ENCODE measurements at regions not wholly inside any gene's neighbourhood (a gene's known extent, or its start where the extent isn't known, plus 50 kb on each side); places are given as distances from the start of the nearest gene placed in this dataset.

DNA sequence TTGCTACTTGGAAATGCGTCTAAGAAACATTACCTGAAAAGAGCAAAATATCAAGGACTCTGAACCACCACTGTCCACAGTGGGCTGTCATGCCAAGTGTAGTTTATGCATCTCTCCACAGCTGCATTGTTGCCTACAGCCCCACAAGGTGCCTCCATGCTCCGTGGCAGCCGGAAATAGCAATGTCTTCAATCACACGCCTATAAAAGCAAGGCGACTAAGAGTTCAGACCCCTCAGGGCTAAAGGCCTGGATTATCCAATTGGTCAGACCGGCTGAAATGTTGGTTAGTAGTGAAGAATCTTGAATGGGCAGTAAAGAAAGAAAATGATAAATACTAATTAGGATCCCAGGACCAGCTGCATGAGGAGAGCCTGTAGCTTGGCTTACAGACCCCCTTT is 114.0 kb upstream of the SLC35G4 start:
- no peak for TF ChIP-seq EZH2 (IDR thresholded peaks at IDR 0.05; ENCODE audit: low read depth, unreplicated experiment)
- TF ChIP-seq ZNF114 (CRISPR knock-in tag; IDR thresholded peaks at IDR 0.05): no peak
- TF ChIP-seq, protein P1, sequence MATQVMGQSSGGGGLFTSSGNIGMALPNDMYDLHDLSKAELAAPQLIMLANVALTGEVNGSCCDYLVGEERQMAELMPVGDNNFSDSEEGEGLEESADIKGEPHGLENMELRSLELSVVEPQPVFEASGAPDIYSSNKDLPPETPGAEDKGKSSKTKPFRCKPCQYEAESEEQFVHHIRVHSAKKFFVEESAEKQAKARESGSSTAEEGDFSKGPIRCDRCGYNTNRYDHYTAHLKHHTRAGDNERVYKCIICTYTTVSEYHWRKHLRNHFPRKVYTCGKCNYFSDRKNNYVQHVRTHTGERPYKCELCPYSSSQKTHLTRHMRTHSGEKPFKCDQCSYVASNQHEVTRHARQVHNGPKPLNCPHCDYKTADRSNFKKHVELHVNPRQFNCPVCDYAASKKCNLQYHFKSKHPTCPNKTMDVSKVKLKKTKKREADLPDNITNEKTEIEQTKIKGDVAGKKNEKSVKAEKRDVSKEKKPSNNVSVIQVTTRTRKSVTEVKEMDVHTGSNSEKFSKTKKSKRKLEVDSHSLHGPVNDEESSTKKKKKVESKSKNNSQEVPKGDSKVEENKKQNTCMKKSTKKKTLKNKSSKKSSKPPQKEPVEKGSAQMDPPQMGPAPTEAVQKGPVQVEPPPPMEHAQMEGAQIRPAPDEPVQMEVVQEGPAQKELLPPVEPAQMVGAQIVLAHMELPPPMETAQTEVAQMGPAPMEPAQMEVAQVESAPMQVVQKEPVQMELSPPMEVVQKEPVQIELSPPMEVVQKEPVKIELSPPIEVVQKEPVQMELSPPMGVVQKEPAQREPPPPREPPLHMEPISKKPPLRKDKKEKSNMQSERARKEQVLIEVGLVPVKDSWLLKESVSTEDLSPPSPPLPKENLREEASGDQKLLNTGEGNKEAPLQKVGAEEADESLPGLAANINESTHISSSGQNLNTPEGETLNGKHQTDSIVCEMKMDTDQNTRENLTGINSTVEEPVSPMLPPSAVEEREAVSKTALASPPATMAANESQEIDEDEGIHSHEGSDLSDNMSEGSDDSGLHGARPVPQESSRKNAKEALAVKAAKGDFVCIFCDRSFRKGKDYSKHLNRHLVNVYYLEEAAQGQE (IDR thresholded peaks at IDR 0.05; ENCODE audit: unreplicated experiment): no peak
- TF ChIP-seq, protein P2, sequence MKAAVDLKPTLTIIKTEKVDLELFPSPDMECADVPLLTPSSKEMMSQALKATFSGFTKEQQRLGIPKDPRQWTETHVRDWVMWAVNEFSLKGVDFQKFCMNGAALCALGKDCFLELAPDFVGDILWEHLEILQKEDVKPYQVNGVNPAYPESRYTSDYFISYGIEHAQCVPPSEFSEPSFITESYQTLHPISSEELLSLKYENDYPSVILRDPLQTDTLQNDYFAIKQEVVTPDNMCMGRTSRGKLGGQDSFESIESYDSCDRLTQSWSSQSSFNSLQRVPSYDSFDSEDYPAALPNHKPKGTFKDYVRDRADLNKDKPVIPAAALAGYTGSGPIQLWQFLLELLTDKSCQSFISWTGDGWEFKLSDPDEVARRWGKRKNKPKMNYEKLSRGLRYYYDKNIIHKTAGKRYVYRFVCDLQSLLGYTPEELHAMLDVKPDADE (IDR thresholded peaks at IDR 0.05): no peak
- TF ChIP-seq JUNB (IDR thresholded peaks at IDR 0.05; ENCODE audit: unreplicated experiment): no peak
- no peak for TF ChIP-seq POLR2AphosphoS5 (IDR thresholded peaks at IDR 0.05; ENCODE audit: low read depth)
- no peak for TF ChIP-seq CREB1 (CRISPR knock-in tag; IDR thresholded peaks at IDR 0.05; ENCODE audit: low read depth)
- TF ChIP-seq, protein P3, sequence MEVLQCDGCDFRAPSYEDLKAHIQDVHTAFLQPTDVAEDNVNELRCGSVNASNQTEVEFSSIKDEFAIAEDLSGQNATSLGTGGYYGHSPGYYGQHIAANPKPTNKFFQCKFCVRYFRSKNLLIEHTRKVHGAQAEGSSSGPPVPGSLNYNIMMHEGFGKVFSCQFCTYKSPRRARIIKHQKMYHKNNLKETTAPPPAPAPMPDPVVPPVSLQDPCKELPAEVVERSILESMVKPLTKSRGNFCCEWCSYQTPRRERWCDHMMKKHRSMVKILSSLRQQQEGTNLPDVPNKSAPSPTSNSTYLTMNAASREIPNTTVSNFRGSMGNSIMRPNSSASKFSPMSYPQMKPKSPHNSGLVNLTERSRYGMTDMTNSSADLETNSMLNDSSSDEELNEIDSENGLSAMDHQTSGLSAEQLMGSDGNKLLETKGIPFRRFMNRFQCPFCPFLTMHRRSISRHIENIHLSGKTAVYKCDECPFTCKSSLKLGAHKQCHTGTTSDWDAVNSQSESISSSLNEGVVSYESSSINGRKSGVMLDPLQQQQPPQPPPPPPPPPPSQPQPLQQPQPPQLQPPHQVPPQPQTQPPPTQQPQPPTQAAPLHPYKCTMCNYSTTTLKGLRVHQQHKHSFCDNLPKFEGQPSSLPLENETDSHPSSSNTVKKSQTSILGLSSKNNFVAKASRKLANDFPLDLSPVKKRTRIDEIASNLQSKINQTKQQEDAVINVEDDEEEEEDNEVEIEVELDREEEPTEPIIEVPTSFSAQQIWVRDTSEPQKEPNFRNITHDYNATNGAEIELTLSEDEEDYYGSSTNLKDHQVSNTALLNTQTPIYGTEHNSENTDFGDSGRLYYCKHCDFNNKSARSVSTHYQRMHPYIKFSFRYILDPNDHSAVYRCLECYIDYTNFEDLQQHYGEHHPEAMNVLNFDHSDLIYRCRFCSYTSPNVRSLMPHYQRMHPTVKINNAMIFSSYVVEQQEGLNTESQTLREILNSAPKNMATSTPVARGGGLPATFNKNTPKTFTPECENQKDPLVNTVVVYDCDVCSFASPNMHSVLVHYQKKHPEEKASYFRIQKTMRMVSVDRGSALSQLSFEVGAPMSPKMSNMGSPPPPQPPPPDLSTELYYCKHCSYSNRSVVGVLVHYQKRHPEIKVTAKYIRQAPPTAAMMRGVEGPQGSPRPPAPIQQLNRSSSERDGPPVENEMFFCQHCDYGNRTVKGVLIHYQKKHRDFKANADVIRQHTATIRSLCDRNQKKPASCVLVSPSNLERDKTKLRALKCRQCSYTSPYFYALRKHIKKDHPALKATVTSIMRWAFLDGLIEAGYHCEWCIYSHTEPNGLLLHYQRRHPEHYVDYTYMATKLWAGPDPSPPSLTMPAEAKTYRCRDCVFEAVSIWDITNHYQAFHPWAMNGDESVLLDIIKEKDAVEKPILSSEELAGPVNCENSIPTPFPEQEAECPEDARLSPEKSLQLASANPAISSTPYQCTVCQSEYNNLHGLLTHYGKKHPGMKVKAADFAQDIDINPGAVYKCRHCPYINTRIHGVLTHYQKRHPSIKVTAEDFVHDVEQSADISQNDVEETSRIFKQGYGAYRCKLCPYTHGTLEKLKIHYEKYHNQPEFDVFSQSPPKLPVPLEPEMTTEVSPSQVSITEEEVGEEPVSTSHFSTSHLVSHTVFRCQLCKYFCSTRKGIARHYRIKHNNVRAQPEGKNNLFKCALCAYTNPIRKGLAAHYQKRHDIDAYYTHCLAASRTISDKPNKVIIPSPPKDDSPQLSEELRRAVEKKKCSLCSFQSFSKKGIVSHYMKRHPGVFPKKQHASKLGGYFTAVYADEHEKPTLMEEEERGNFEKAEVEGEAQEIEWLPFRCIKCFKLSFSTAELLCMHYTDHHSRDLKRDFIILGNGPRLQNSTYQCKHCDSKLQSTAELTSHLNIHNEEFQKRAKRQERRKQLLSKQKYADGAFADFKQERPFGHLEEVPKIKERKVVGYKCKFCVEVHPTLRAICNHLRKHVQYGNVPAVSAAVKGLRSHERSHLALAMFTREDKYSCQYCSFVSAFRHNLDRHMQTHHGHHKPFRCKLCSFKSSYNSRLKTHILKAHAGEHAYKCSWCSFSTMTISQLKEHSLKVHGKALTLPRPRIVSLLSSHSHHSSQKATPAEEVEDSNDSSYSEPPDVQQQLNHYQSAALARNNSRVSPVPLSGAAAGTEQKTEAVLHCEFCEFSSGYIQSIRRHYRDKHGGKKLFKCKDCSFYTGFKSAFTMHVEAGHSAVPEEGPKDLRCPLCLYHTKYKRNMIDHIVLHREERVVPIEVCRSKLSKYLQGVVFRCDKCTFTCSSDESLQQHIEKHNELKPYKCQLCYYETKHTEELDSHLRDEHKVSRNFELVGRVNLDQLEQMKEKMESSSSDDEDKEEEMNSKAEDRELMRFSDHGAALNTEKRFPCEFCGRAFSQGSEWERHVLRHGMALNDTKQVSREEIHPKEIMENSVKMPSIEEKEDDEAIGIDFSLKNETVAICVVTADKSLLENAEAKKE (CRISPR knock-in tag; IDR thresholded peaks at IDR 0.05): no peak
- TF ChIP-seq STAT1 (IDR thresholded peaks at IDR 0.05; ENCODE audit: unreplicated experiment): no peak
- no peak for TF ChIP-seq ZNF331 (CRISPR knock-in tag; IDR thresholded peaks at IDR 0.05; ENCODE audit: low read depth)
- TF ChIP-seq, protein P4, sequence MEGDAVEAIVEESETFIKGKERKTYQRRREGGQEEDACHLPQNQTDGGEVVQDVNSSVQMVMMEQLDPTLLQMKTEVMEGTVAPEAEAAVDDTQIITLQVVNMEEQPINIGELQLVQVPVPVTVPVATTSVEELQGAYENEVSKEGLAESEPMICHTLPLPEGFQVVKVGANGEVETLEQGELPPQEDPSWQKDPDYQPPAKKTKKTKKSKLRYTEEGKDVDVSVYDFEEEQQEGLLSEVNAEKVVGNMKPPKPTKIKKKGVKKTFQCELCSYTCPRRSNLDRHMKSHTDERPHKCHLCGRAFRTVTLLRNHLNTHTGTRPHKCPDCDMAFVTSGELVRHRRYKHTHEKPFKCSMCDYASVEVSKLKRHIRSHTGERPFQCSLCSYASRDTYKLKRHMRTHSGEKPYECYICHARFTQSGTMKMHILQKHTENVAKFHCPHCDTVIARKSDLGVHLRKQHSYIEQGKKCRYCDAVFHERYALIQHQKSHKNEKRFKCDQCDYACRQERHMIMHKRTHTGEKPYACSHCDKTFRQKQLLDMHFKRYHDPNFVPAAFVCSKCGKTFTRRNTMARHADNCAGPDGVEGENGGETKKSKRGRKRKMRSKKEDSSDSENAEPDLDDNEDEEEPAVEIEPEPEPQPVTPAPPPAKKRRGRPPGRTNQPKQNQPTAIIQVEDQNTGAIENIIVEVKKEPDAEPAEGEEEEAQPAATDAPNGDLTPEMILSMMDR (conservative IDR thresholded peaks at IDR 0.05; ENCODE audit: low read depth in 2 of 2): no peak
- no peak for TF ChIP-seq EZH2phosphoT487 (IDR thresholded peaks at IDR 0.05; ENCODE audit: unreplicated experiment)
- TF ChIP-seq NANOG (IDR thresholded peaks at IDR 0.05; ENCODE audit: borderline replicate concordance): no peak
- Histone ChIP-seq H4K20me1 (replicated peaks; ENCODE audit: insufficient read depth) (no peaks in the 10 kb centered on the region), H3K4me2 (no peak overlapping the region), H3K4me1 (ENCODE audit: insufficient read depth) (no peaks in the 10 kb centered on the region), H3K27ac (ENCODE audit: low read depth) (no peak overlapping the region), H3F3A (replicated peaks; ENCODE audit: low read depth) (no peaks in the 10 kb centered on the region), H3K9me2 (ENCODE audit: insufficient read depth) (peaks cover 17% of the 10 kb centered on the region), H3K79me2 (replicated peaks; ENCODE audit: insufficient read depth) (no peaks in the 10 kb centered on the region), H3K36me3 (ENCODE audit: insufficient read depth) (no peaks in the 10 kb centered on the region), H3K4me3 (no peak overlapping the region), H2AFZ (no peak overlapping the region), H3K27me3 (ENCODE audit: insufficient read depth) (no peaks in the 10 kb centered on the region)
- H3K4me1 Mint-ChIP-seq: no peaks in the 10 kb centered on the region
- no peak for DNase-seq (ENCODE audit: low spot score)
- no peak overlapping the region for H3K4me3 Mint-ChIP-seq
- no peak overlapping the region for H3K27ac Mint-ChIP-seq
- no peak for ATAC-seq
- H3K9me3 Mint-ChIP-seq: no peaks in the 10 kb centered on the region
- no peaks in the 10 kb centered on the region for H3K36me3 Mint-ChIP-seq (ENCODE audit: low read depth)
- H3K27me3 Mint-ChIP-seq (ENCODE audit: insufficient read depth, low read depth, poor library complexity): peaks cover 2% of the 10 kb centered on the region
